ENCODE measurements at regions not wholly inside any gene's neighbourhood (a gene's known extent, or its start where the extent isn't known, plus 50 kb on each side); places are given as distances from the start of the nearest gene placed in this dataset.
A peak's percentile ranks its signal among the peaks of the same experiment; 100 is the strongest.

- DNase-seq (ENCODE audit: extremely low read depth, low read depth), result no peak
- TF ChIP-seq, protein P1, sequence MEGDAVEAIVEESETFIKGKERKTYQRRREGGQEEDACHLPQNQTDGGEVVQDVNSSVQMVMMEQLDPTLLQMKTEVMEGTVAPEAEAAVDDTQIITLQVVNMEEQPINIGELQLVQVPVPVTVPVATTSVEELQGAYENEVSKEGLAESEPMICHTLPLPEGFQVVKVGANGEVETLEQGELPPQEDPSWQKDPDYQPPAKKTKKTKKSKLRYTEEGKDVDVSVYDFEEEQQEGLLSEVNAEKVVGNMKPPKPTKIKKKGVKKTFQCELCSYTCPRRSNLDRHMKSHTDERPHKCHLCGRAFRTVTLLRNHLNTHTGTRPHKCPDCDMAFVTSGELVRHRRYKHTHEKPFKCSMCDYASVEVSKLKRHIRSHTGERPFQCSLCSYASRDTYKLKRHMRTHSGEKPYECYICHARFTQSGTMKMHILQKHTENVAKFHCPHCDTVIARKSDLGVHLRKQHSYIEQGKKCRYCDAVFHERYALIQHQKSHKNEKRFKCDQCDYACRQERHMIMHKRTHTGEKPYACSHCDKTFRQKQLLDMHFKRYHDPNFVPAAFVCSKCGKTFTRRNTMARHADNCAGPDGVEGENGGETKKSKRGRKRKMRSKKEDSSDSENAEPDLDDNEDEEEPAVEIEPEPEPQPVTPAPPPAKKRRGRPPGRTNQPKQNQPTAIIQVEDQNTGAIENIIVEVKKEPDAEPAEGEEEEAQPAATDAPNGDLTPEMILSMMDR (IDR thresholded peaks at IDR 0.05; ENCODE audit: low read depth, low read length), result no peak
Observed at GRCh38 chr1:83548311-83548710, 450.6 kb downstream of the TTLL7 start.

DNA sequence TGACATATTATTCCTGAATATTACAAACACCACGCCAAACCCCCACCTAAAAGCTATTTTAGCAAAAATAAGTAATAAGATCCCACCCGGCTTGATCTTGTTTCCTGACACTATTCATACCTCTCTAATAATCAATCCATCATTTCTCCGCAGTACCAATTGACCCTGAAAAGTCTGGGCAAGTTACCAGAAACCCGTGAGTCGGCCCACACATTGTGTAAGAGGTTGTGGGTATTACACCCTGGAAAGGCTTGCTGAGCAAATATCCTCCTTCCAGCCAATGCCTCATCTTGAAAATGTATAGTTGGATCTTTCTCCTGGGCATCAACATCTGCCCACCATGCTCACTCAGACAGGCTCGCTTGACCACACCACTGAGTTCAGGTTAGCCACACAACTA is 451.0 kb downstream of the TTLL7 start:
- TF ChIP-seq, protein P1 (IDR thresholded peaks at IDR 0.05; ENCODE audit: low read depth, low read length), result no peak
- DNase-seq (ENCODE audit: extremely low read depth, low read depth), result peak; percentile 83

DNA sequence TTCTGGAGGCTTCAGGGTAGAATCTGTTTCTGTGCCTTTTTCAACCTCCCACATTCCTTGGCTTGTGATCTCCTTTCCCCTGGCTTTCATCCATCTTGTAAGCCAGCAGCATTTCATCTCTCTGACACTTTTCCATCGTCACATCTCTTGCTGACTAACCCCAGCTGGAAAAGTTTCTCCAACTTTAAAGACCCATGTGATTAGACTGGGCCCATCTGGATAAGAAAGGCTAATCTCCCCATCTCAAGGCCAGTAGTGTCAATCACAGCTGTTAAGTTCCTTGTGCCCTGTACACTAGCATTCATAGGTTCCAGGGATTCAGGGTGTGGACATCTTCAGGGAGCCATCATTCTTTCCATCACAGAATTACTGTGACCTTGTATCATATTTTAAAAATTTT is 452.1 kb downstream of the TTLL7 start:
- TF ChIP-seq, protein P1 (IDR thresholded peaks at IDR 0.05; ENCODE audit: low read depth, low read length), result no peak
- peak; percentile 22 for DNase-seq (ENCODE audit: extremely low read depth, low read depth)

DNA sequence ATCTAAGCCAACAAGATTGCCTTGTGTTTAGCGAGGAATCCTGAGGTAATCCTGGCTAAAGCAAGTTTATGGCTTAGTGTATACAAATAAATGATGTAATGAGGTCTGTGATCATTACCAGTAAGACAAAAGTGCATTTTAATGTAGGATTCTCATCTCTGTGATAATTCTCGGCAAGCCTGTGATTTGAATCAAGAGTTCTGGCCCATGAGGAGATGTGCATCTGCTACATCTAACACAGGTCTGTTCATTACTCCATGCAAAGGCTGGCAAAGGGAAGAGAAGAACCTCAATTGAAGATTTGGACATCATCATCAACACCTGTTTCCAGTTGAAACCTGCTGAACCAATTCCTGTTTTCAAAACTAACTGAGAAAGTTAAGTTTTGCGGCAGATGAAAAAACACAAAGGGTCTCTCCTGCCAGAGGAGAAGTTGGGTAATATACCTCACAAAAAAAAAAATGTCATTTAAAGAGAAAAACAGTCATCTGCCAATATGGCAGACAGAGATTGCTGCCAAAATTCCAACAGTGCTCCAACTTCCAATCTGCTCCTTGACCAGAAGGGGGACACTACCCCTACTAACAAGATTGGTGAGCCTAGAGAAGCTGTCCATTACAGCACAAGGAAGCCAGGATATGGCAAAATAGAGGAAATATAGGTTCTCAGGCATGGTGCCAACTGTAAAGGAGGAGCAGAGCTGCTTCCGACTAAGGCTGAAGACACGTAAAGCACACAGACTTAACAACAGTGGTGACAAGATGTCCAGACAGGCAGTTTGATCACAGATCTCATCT is 453.7 kb downstream of the TTLL7 start:
- TF ChIP-seq, protein P1 (IDR thresholded peaks at IDR 0.05; ENCODE audit: low read depth, low read length), result no peak

DNA sequence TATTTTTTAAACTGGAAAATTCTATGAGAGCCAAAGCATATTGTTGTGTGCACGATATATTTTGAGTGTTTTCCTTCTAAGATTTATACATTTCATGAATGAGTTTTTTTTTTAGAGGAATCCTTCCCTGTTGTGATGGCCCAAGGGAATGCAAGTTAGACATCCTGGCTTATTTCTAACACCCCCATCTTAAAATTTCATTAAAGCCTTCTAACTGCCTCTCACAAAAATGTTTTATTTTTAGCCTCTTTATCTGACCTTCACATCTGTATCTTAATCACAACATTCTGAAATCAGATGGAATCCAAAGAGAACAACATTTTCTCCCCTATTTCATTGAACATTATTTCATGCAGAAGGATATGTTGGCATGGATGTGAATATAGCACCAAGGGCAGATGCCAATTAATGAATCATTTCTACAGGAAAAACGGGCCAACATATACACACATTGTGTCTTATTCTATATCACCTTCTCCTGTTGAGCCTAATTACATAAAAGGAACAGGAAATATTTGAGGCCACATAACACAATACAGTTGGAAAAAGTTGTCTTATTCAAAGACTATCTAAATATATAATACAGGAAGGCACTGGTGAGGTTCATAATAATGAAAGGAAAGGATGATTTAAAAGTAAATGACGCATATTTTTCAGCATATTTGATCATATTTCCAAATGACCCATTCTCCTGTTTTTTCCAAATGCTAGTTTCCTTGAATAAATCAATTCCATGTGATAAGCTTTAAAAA is 455.5 kb downstream of the TTLL7 start:
- no peak for DNase-seq (ENCODE audit: extremely low read depth, low read depth)
- TF ChIP-seq, protein P1 (IDR thresholded peaks at IDR 0.05; ENCODE audit: low read depth, low read length), result no peak

More for the DNA sequence above, 453.7 kb downstream of the TTLL7 start:
- no peak for DNase-seq (ENCODE audit: extremely low read depth, low read depth)

- TF ChIP-seq, protein P1 (IDR thresholded peaks at IDR 0.05; ENCODE audit: low read depth, low read length), result no peak
- no peak for DNase-seq (ENCODE audit: extremely low read depth, low read depth)
Observed at GRCh38 chr1:83531521-83532309, 467.2 kb downstream of the TTLL7 start.

Data from AG09319 (cell line).